H1 (cell line): ENCODE measurements at regions not wholly inside any gene's neighbourhood (a gene's known extent, or its start where the extent isn't known, plus 50 kb on each side); places are given as distances from the start of the nearest gene placed in this dataset.

Experiments
- CTCF ChIA-PET: fragments of 300-600 bp; sonication (Branson Sonifier 250); formaldehyde crosslinking; loops from one replicate; lab custom pipeline; 2021; ENCODE audit not compliant: partially characterized antibody; lab: Charles Lee
- POLR2A ChIA-PET: fragments of 300-600 bp; sonication (Branson Sonifier 250); formaldehyde crosslinking; loops from one replicate; lab custom pipeline; 2021; ENCODE audit warnings: inconsistent platforms; ENCODE audit not compliant: partially characterized antibody; lab: Charles Lee
- DNase-seq, 2 experiments: peaks; one replicate each; pipeline versions ENCODE4 v3.0.0 to v3.0.0-alpha.2; 2010 to 2022; ENCODE audit warnings: low spot score in 2 of 2, low read depth in 1 of 2, mixed read lengths in 1 of 2
- FAIRE-seq: peaks from 2 replicates; lab custom pipeline; 2011; peaks lifted over from hg19 to GRCh38; lab: Jason Lieb, UNC
- H2AFZ ChIP-seq: 2 replicates; pipeline ENCODE4 v1.8.1; 2012; ENCODE audit warnings: low read length, inconsistent platforms
- H2AK5ac ChIP-seq: 2 replicates; pipeline ENCODE4 v1.6.1; 2013; ENCODE audit warnings: low read depth, low read length
- H2BK120ac ChIP-seq: replicated peaks from 2 replicates; pipeline ENCODE3; 2013; ENCODE audit warnings: low read depth, low read length, inconsistent platforms
- H2BK12ac ChIP-seq: 2 replicates; pipeline ENCODE4 v1.6.1; 2013; ENCODE audit warnings: low read depth, low read length
- H2BK15ac ChIP-seq: 2 replicates; pipeline ENCODE4 v1.6.1; 2013; ENCODE audit warnings: low read length
- H2BK20ac ChIP-seq: 2 replicates; pipeline ENCODE4 v1.6.1; 2013; ENCODE audit warnings: low read length
- H2BK5ac ChIP-seq: 2 replicates; pipeline ENCODE4 v1.6.1; 2013; ENCODE audit warnings: low read depth, low read length
- H3K14ac ChIP-seq: 2 replicates; pipeline ENCODE4 v1.6.1; 2013; ENCODE audit warnings: inconsistent platforms; ENCODE audit not compliant: insufficient read length
- H3K18ac ChIP-seq: 2 replicates; pipeline ENCODE4 v1.6.1; 2013; ENCODE audit warnings: low read length; ENCODE audit errors: extremely low read depth
- H3K23ac ChIP-seq: 2 replicates; pipeline ENCODE4 v1.6.1; 2013; ENCODE audit warnings: inconsistent platforms; ENCODE audit not compliant: insufficient read length
- H3K23me2 ChIP-seq: 2 replicates; pipeline ENCODE4 v1.6.1; 2013; ENCODE audit warnings: low read depth, low read length
- H3K27ac ChIP-seq: 2 replicates; pipeline ENCODE4 v1.6.1; 2011; ENCODE audit warnings: low read depth, low read length, inconsistent platforms
- H3K27me3 ChIP-seq, 4 experiments: replicated peaks in 1 of 4; 1 replicate in 1 of 4; 2 replicates in 3 of 4; pipeline versions ENCODE4 v1.6.1 to v1.8.1; 2011 to 2013; ENCODE audit warnings: low read length in 3 of 4, mild to moderate bottlenecking in 3 of 4, inconsistent platforms in 2 of 4, mixed read lengths in 2 of 4, moderate library complexity in 1 of 4; ENCODE audit not compliant: control insufficient read depth in 3 of 4, insufficient read depth in 3 of 4; ENCODE audit errors: extremely low read depth in 1 of 4
- H3K36me3 ChIP-seq, 4 experiments: 2 replicates each; pipeline versions ENCODE4 v1.6.1 to v1.8.1; 2011 to 2013; ENCODE audit warnings: mild to moderate bottlenecking in 4 of 4, low read length in 3 of 4, moderate library complexity in 2 of 4, control low read depth in 1 of 4, inconsistent platforms in 1 of 4; ENCODE audit not compliant: insufficient read depth in 4 of 4, control insufficient read depth in 2 of 4
- H3K4ac ChIP-seq: replicated peaks from 2 replicates; pipeline ENCODE3; 2013; ENCODE audit warnings: low read length, low read depth, mixed read lengths, inconsistent platforms; ENCODE audit not compliant: insufficient read length
- H3K4me1 ChIP-seq, 4 experiments: replicated peaks in 1 of 4; 1 replicate in 1 of 4; 2 replicates in 3 of 4; pipeline versions ENCODE4 v1.6.1 to v1.8.1; 2011 to 2013; ENCODE audit warnings: low read length in 3 of 4, inconsistent platforms in 2 of 4, mixed read lengths in 1 of 4; ENCODE audit not compliant: insufficient read depth in 4 of 4, control insufficient read depth in 3 of 4
- H3K4me2 ChIP-seq, 2 experiments: 2 replicates each; pipeline versions ENCODE4 v1.6.1 to v1.8.1; 2011 to 2013; ENCODE audit warnings: low read depth in 2 of 2, low read length in 2 of 2, control low read depth in 1 of 2, inconsistent platforms in 1 of 2, mild to moderate bottlenecking in 1 of 2; ENCODE audit not compliant: insufficient read depth in 1 of 2
- H3K4me3 ChIP-seq, 4 experiments: fragments of 200-600, 300-600 bp in 1 of 4; sonication (generic), shearing (Covaris generic), sonication (Bioruptor Twin) in 1 of 4; 2 replicates each; pipeline versions ENCODE4 v1.5.1 to v1.8.1; 2011 to 2016; ENCODE audit warnings: low read length in 4 of 4, low read depth in 3 of 4, control low read depth in 2 of 4, inconsistent platforms in 2 of 4, mild to moderate bottlenecking in 2 of 4, mixed read lengths in 1 of 4, moderate library complexity in 1 of 4; ENCODE audit not compliant: insufficient read depth in 2 of 4; ENCODE audit errors: extremely low read depth in 1 of 4
- H3K56ac ChIP-seq: replicated peaks from 2 replicates; pipeline ENCODE3; 2013; ENCODE audit warnings: low read depth, mild to moderate bottlenecking, mixed read lengths, low read length, inconsistent platforms; ENCODE audit not compliant: insufficient read length
- H3K79me1 ChIP-seq: 2 replicates; pipeline ENCODE4 v1.6.1; 2013; ENCODE audit warnings: low read depth, low read length, control low read depth
- H3K79me2 ChIP-seq, 2 experiments: 2 replicates each; pipeline versions ENCODE4 v1.6.1 to v1.8.1; 2012 to 2013; ENCODE audit warnings: low read length in 2 of 2, mild to moderate bottlenecking in 2 of 2, inconsistent platforms in 1 of 2; ENCODE audit not compliant: insufficient read depth in 2 of 2, control insufficient read depth in 1 of 2
- H3K9ac ChIP-seq, 4 experiments: replicated peaks in 1 of 4; 1 replicate in 1 of 4; 2 replicates in 3 of 4; pipeline versions ENCODE4 v1.6.1 to v1.8.1; 2011 to 2013; ENCODE audit warnings: low read depth in 3 of 4, low read length in 3 of 4, control low read depth in 2 of 4, mild to moderate bottlenecking in 2 of 4, moderate library complexity in 2 of 4, inconsistent platforms in 1 of 4; ENCODE audit errors: extremely low read depth in 1 of 4
- H3K9me3 ChIP-seq, 2 experiments: 2 replicates each; pipeline versions ENCODE4 v1.6.1 to v1.8.1; 2012 to 2013; ENCODE audit warnings: mild to moderate bottlenecking in 2 of 2, moderate library complexity in 2 of 2, control low read depth in 1 of 2, inconsistent platforms in 1 of 2, low read depth in 1 of 2, low read length in 1 of 2, mixed read lengths in 1 of 2; ENCODE audit not compliant: insufficient read depth in 2 of 2
- H4K20me1 ChIP-seq, 2 experiments: replicated peaks in 1 of 2; 2 replicates each; pipeline versions ENCODE3 to v1.8.1; 2011 to 2013; ENCODE audit warnings: inconsistent platforms in 2 of 2, low read length in 2 of 2, mild to moderate bottlenecking in 1 of 2; ENCODE audit not compliant: insufficient read depth in 2 of 2, control insufficient read depth in 1 of 2
- H4K5ac ChIP-seq: 2 replicates; pipeline ENCODE4 v1.6.1; 2013; ENCODE audit warnings: low read length, low read depth, mixed read lengths, inconsistent platforms; ENCODE audit not compliant: insufficient read length
- H4K8ac ChIP-seq: 2 replicates; pipeline ENCODE4 v1.8.0; 2013; ENCODE audit warnings: mild to moderate bottlenecking, moderate library complexity, low read length, inconsistent platforms; ENCODE audit not compliant: insufficient read depth; ENCODE audit errors: extremely low read depth
- H4K91ac ChIP-seq: replicated peaks from 2 replicates; pipeline ENCODE3; 2013; ENCODE audit warnings: low read length, mixed read lengths, inconsistent platforms; ENCODE audit not compliant: insufficient read length
- ASH2L ChIP-seq: fragments of 200-600, 300-600 bp; sonication (generic); IDR thresholded peaks from one replicate; pipeline ENCODE4 v1.7.1; 2017; ENCODE audit warnings: low read length
- BCL11A ChIP-seq, 2 experiments: IDR thresholded peaks; one replicate each; pipeline ENCODE4 v1.6.1; 2011; ENCODE audit warnings: low read depth in 2 of 2, low read length in 2 of 2, mild to moderate bottlenecking in 2 of 2
- CEBPB ChIP-seq: IDR thresholded peaks from 2 replicates; pipeline ENCODE4 v1.6.1; 2012; ENCODE audit warnings: low read depth, low read length
- CREB1 ChIP-seq: IDR thresholded peaks from 2 replicates; pipeline ENCODE4 v1.6.1; 2012; ENCODE audit warnings: inconsistent platforms
- JUND ChIP-seq: IDR thresholded peaks from 2 replicates; pipeline ENCODE4 v1.6.1; 2011; ENCODE audit warnings: mild to moderate bottlenecking, improper control_type of control experiment, low read length
- POLR2A ChIP-seq, 2 experiments: IDR thresholded peaks; 1 replicate in 1 of 2; 2 replicates in 1 of 2; pipeline ENCODE4 v1.6.1; 2011; ENCODE audit warnings: low read depth in 2 of 2, low read length in 2 of 2, mild to moderate bottlenecking in 2 of 2; ENCODE audit errors: control extremely low read depth in 1 of 2
- RAD21 ChIP-seq, 2 experiments: IDR thresholded peaks in 1 of 2; conservative IDR thresholded peaks in 1 of 2; 2 replicates each; pipeline ENCODE4 v1.6.1; 2011; ENCODE audit warnings: low read depth in 2 of 2, low read length in 2 of 2, improper control_type of control experiment in 1 of 2, inconsistent platforms in 1 of 2, mild to moderate bottlenecking in 1 of 2, moderate library complexity in 1 of 2
- RBBP5 ChIP-seq: IDR thresholded peaks from 2 replicates; pipeline ENCODE4 v1.7.1; 2012; ENCODE audit warnings: low read depth, mild to moderate bottlenecking, inconsistent platforms, low read length, moderate library complexity, borderline replicate concordance
- SIN3A ChIP-seq, 2 experiments: IDR thresholded peaks in 1 of 2; conservative IDR thresholded peaks in 1 of 2; 2 replicates each; pipeline ENCODE4 v1.6.1; 2011 to 2012; ENCODE audit warnings: low read length in 2 of 2, improper control_type of control experiment in 1 of 2, low read depth in 1 of 2, mild to moderate bottlenecking in 1 of 2
- SRF ChIP-seq: IDR thresholded peaks from 2 replicates; pipeline ENCODE4 v1.6.1; 2011; ENCODE audit warnings: mild to moderate bottlenecking, low read depth, low read length, moderate library complexity
- TEAD4 ChIP-seq: IDR thresholded peaks from 2 replicates; pipeline ENCODE4 v1.6.1; 2012; ENCODE audit warnings: low read depth, low read length, inconsistent platforms, mixed read lengths
- USF2 ChIP-seq: IDR thresholded peaks from 2 replicates; pipeline ENCODE4 v1.6.1; 2011; ENCODE audit warnings: low read length, improper control_type of control experiment
- WGBS, 2 experiments: shearing (Covaris generic) in 1 of 2; methylation state at CpG; one replicate each; pipeline versions ENCODE4 v1.1.6 to v1.1.7; 2013 to 2015; ENCODE audit warnings: low lambda C conversion rate in 2 of 2, mixed read lengths in 2 of 2, inconsistent platforms in 1 of 2, low coverage in 1 of 2, missing lambda C conversion rate in 1 of 2; ENCODE audit not compliant: insufficient replicate concordance in 2 of 2, insufficient coverage in 1 of 2, insufficient read length in 1 of 2; ENCODE audit errors: extremely low coverage in 1 of 2, missing lambda C conversion rate in 1 of 2; 5-methylcytosine and 5-hydroxymethylcytosine counted together

DNA sequence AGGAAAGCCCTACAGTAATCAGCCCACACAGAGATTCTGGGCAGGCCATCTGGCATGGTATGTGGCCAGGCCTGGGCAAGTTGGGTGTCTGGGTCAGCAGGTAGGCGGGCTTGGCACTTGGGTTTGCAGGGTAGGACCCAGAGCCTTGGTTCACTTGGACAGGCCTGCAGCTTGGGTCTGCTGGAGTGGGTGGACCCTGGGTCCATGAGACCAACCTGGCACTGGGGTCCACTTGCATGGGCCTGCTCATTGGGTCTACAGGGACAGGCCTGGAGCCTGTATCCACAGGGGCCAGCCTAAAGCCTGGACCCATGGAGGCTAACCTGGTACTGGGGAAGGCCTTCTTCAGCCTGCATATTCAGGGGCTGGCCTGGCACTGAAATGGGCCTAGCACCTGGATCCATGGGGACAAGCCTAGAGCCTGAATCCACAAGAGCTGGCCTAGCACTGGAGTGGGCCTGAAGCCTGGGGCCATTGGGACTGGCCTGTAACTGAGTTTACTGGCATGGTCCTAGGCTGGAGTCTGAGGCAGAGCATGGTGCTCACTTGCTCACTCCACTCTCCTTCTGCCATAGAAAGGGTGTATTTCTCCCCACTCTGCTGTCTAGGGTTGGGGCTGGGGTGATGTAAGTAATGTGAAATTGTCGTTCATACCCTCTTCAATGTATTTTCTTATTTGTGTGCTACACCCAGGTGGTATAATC, 315.0 kb downstream of the AHR start:
- no peak overlapping the region for H3K14ac ChIP-seq
- H3K79me2 ChIP-seq = no peaks in the 10 kb centered on the region
- TF ChIP-seq RBBP5 (no peak), TEAD4 (no peak), CREB1 (no peak), POLR2A (IDR thresholded peaks at IDR 0.05; ENCODE audit: control extremely low read depth in 1 of 2, low read depth in 2 of 2, low read length in 2 of 2) (no peak), ASH2L (no peak), SRF (no peak), BCL11A (IDR thresholded peaks at IDR 0.05; ENCODE audit: low read depth in 2 of 2, low read length in 2 of 2) (no peak), RAD21 (IDR thresholded peaks at IDR 0.05 in 1 of 2, conservative IDR thresholded peaks at IDR 0.05 in 1 of 2; ENCODE audit: low read depth in 2 of 2, low read length in 2 of 2) (no peak), JUND (no peak), CEBPB (no peak), SIN3A (conservative IDR thresholded peaks at IDR 0.05 in 1 of 2, IDR thresholded peaks at IDR 0.05 in 1 of 2; ENCODE audit: low read depth in 1 of 2, low read length in 2 of 2) (no peak), USF2 (no peak)
- H3K4ac ChIP-seq = no peak overlapping the region
- ChIA-PET POLR2A (no interaction called here), CTCF (no interaction called here)
- no peaks in the 10 kb centered on the region; a peak in 1 of 8 replicates for H3K36me3 ChIP-seq
- WGBS, 2 experiments = 82% methylated on average over 2 of the region's 2 CpGs; no CpG with 5 or more reads in 1 of the 2 experiments
- H3K18ac ChIP-seq = no peak overlapping the region
- no peak overlapping the region for H4K5ac ChIP-seq
- no peak overlapping the region for H4K8ac ChIP-seq
- H3K9me3 ChIP-seq = no peaks in the 10 kb centered on the region
- DNase-seq (no peak), FAIRE-seq (no peak)
- H3K23ac ChIP-seq = no peak overlapping the region
- H3K79me1 ChIP-seq = no peaks in the 10 kb centered on the region
- no peak overlapping the region for H3K4me2 ChIP-seq
- H2BK120ac ChIP-seq = no peak overlapping the region
- H3K56ac ChIP-seq = no peak overlapping the region
- no peak overlapping the region for H2AFZ ChIP-seq
- no peak overlapping the region for H2BK12ac ChIP-seq
- H3K23me2 ChIP-seq = no peaks in the 10 kb centered on the region
- no peak overlapping the region for H2BK20ac ChIP-seq
- no peak overlapping the region for H3K27ac ChIP-seq
- H2BK15ac ChIP-seq = no peak overlapping the region
- no peak overlapping the region for H2BK5ac ChIP-seq
- H4K20me1 ChIP-seq = no peaks in the 10 kb centered on the region
- no peak overlapping the region for H3K4me3 ChIP-seq
- no peak overlapping the region for H2AK5ac ChIP-seq
- H3K4me1 ChIP-seq = no peaks in the 10 kb centered on the region; a peak in 1 of 7 replicates
- H3K27me3 ChIP-seq = no peaks in the 10 kb centered on the region
- no peak overlapping the region for H4K91ac ChIP-seq
- H3K9ac ChIP-seq = no peak overlapping the region
